H9 (cell line): ENCODE measurements at regions not wholly inside any gene's neighbourhood (a gene's known extent, or its start where the extent isn't known, plus 50 kb on each side); places are given as distances from the start of the nearest gene placed in this dataset.

Experiments
- DNase-seq: peaks from one replicate; pipeline ENCODE4 v3.0.0-alpha.2; 2017
- H2AFZ ChIP-seq: one replicate; pipeline ENCODE4 v1.6.1; 2013; ENCODE audit warnings: mild to moderate bottlenecking, low read length, control low read depth, moderate library complexity
- H2AK5ac ChIP-seq: 2 replicates; pipeline ENCODE4 v1.6.1; 2013; ENCODE audit warnings: low read length, control low read depth, mixed read lengths; ENCODE audit not compliant: insufficient read length
- H2BK120ac ChIP-seq: one replicate; pipeline ENCODE4 v1.6.1; 2013; ENCODE audit warnings: low read depth, mild to moderate bottlenecking, low read length, control low read depth, inconsistent platforms; ENCODE audit not compliant: poor library complexity, severe bottlenecking
- H2BK12ac ChIP-seq: 2 replicates; pipeline ENCODE4 v1.6.1; 2013; ENCODE audit warnings: low read length, control low read depth, mixed read lengths, low read depth; ENCODE audit not compliant: insufficient read length
- H2BK15ac ChIP-seq: 2 replicates; pipeline ENCODE4 v1.6.1; 2013; ENCODE audit warnings: low read depth, low read length, control low read depth
- H2BK20ac ChIP-seq: one replicate; pipeline ENCODE4 v1.6.1; 2013; ENCODE audit warnings: low read depth, mild to moderate bottlenecking, low read length, control low read depth, inconsistent platforms; ENCODE audit not compliant: poor library complexity, severe bottlenecking
- H2BK5ac ChIP-seq: 2 replicates; pipeline ENCODE4 v1.6.1; 2013; ENCODE audit warnings: low read length, control low read depth, mixed read lengths; ENCODE audit not compliant: insufficient read length
- H3K14ac ChIP-seq: 2 replicates; pipeline ENCODE4 v1.6.1; 2013; ENCODE audit warnings: low read length, control low read depth; ENCODE audit not compliant: insufficient read depth
- H3K18ac ChIP-seq: 2 replicates; pipeline ENCODE4 v1.6.1; 2013; ENCODE audit warnings: low read depth, mild to moderate bottlenecking, mixed read lengths, low read length, control low read depth; ENCODE audit not compliant: insufficient read length
- H3K23ac ChIP-seq: 2 replicates; pipeline ENCODE4 v1.6.1; 2013; ENCODE audit warnings: low read length, control low read depth, mixed read lengths, low read depth; ENCODE audit not compliant: insufficient read length
- H3K23me2 ChIP-seq: 2 replicates; pipeline ENCODE4 v1.6.1; 2013; ENCODE audit warnings: low read depth, mild to moderate bottlenecking, mixed read lengths, low read length, control low read depth; ENCODE audit not compliant: insufficient read length, poor library complexity, severe bottlenecking
- H3K27ac ChIP-seq: 2 replicates; pipeline ENCODE4 v1.5.1; 2013; ENCODE audit warnings: low read length, control low read depth, mixed read lengths, low read depth; ENCODE audit not compliant: insufficient read length
- H3K27me3 ChIP-seq: 2 replicates; pipeline ENCODE4 v1.6.1; 2013; ENCODE audit warnings: low read length, control low read depth, inconsistent platforms; ENCODE audit not compliant: insufficient read depth
- H3K4ac ChIP-seq: 2 replicates; pipeline ENCODE4 v1.6.1; 2013; ENCODE audit warnings: low read depth, mild to moderate bottlenecking, control low read depth, inconsistent platforms, low read length, moderate library complexity
- H3K4me1 ChIP-seq: 2 replicates; pipeline ENCODE4 v1.6.1; 2013; ENCODE audit warnings: low read length, control low read depth, inconsistent platforms; ENCODE audit not compliant: insufficient read depth
- H3K4me2 ChIP-seq: 2 replicates; pipeline ENCODE4 v1.6.1; 2013; ENCODE audit warnings: low read length, control low read depth, mixed read lengths; ENCODE audit not compliant: insufficient read length, insufficient read depth
- H3K56ac ChIP-seq: 2 replicates; pipeline ENCODE4 v1.6.1; 2013; ENCODE audit warnings: low read depth, mild to moderate bottlenecking, mixed read lengths, low read length, control low read depth; ENCODE audit not compliant: insufficient read length
- H3K79me1 ChIP-seq: 2 replicates; pipeline ENCODE4 v1.6.1; 2013; ENCODE audit warnings: low read depth, mild to moderate bottlenecking, moderate library complexity, low read length, control low read depth, inconsistent platforms; ENCODE audit not compliant: insufficient read depth, poor library complexity, severe bottlenecking
- H3K79me2 ChIP-seq: 2 replicates; pipeline ENCODE4 v1.6.1; 2013; ENCODE audit warnings: low read length, control low read depth, inconsistent platforms; ENCODE audit not compliant: insufficient read depth
- H3K9ac ChIP-seq: 2 replicates; pipeline ENCODE4 v1.6.1; 2013; ENCODE audit warnings: low read length, control low read depth, mixed read lengths; ENCODE audit not compliant: insufficient read length; ENCODE audit errors: extremely low read depth
- H3K9me3 ChIP-seq: one replicate; pipeline ENCODE4 v1.6.1; 2013; ENCODE audit warnings: low read depth, low read length, inconsistent platforms; ENCODE audit not compliant: control insufficient read depth
- H3T11ph ChIP-seq: one replicate; pipeline ENCODE4 v1.6.1; 2013; ENCODE audit warnings: mild to moderate bottlenecking, low read length, control low read depth, inconsistent platforms
- H4K20me1 ChIP-seq: one replicate; pipeline ENCODE4 v1.6.1; 2013; ENCODE audit not compliant: control insufficient read depth, insufficient read length, insufficient read depth
- H4K5ac ChIP-seq: 2 replicates; pipeline ENCODE4 v1.6.1; 2013; ENCODE audit warnings: low read depth, mild to moderate bottlenecking, mixed read lengths, low read length, control low read depth; ENCODE audit not compliant: insufficient read length
- H4K8ac ChIP-seq: replicated peaks from 2 replicates; pipeline ENCODE4 v1.6.1; 2013; ENCODE audit warnings: low read length, control low read depth, mixed read lengths, low read depth; ENCODE audit not compliant: insufficient read length
- H4K91ac ChIP-seq: 2 replicates; pipeline ENCODE4 v1.6.1; 2013; ENCODE audit warnings: low read depth, mild to moderate bottlenecking, moderate library complexity, mixed read lengths, low read length, control low read depth; ENCODE audit not compliant: insufficient read length
- H3K27ac Mint-ChIP-seq, 3 experiments: 2 replicates in 2 of 3; 3 replicates in 1 of 3; pipeline ENCODE4 v1.8.0; 2020 to 2021; ENCODE audit warnings: mixed read lengths in 3 of 3, mild to moderate bottlenecking in 1 of 3, moderate library complexity in 1 of 3
- H3K27me3 Mint-ChIP-seq: 2 replicates; pipeline ENCODE4 v1.8.0; 2021; ENCODE audit warnings: low read depth, mild to moderate bottlenecking, moderate library complexity, mixed read lengths
- H3K36me3 Mint-ChIP-seq, 3 experiments: 2 replicates in 2 of 3; 3 replicates in 1 of 3; pipeline ENCODE4 v1.8.0; 2020 to 2021; ENCODE audit warnings: low read depth in 3 of 3, mixed read lengths in 3 of 3; ENCODE audit not compliant: insufficient read depth in 1 of 3
- H3K4me1 Mint-ChIP-seq, 2 experiments: 2 replicates each; pipeline ENCODE4 v1.8.0; 2020; ENCODE audit warnings: mixed read lengths in 2 of 2
- H3K4me3 Mint-ChIP-seq, 2 experiments: 2 replicates in 1 of 2; 3 replicates in 1 of 2; pipeline ENCODE4 v1.8.0; 2020 to 2021; ENCODE audit warnings: mild to moderate bottlenecking in 2 of 2, mixed read lengths in 2 of 2, moderate library complexity in 1 of 2
- H3K9me3 Mint-ChIP-seq, 2 experiments: 2 replicates in 1 of 2; 3 replicates in 1 of 2; pipeline ENCODE4 v1.8.0; 2020; ENCODE audit warnings: mild to moderate bottlenecking in 2 of 2, mixed read lengths in 2 of 2, moderate library complexity in 1 of 2
- WGBS: extraction: QIAGEN DNeasy Blood & Tissue Kit; methylation state at CpG from one replicate; pipeline ENCODE4 v1.1.7; 2013; ENCODE audit warnings: missing lambda C conversion rate, low lambda C conversion rate, mixed read lengths; ENCODE audit not compliant: insufficient read length; ENCODE audit errors: extremely low coverage; 5-methylcytosine and 5-hydroxymethylcytosine counted together
- TF ChIP-seq, protein P1 (sequence below): fragments of 200-600 bp; sonication (generic); conservative IDR thresholded peaks from 3 replicates; pipeline ENCODE4 v1.8.0; 2021; ENCODE audit warnings: antibody characterized with exemption, mild to moderate bottlenecking

DNA sequence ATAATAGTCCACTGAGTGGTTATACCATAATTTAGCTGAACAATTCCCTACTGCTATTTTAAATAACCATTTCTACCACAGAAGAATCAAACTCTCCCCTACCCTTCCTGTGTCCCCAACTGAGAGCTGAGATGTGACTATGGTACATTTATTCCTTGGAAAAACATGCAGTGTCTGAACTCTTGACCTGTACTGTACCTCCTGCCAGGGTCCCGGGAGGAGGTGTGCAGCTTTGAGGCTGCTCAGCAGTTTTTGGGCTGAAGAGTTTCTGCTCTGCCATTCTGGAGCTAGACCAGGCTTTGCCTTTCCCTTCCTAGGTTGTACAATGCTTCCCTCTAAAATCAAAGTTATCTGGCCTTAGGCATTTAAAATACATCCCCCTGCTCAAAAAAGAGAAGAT lies 275.1 kb upstream of the SGK1 start:
- no peaks in the 10 kb centered on the region for H3K27me3 Mint-ChIP-seq
- Histone ChIP-seq H2BK120ac (no peak overlapping the region), H3K79me1 (no peaks in the 10 kb centered on the region), H3K23me2 (no peaks in the 10 kb centered on the region), H4K5ac (no peak overlapping the region), H3K4ac (no peak overlapping the region), H4K20me1 (no peaks in the 10 kb centered on the region), H2AK5ac (no peak overlapping the region), H3K4me1 (no peaks in the 10 kb centered on the region), H3K27me3 (no peaks in the 10 kb centered on the region), H2BK20ac (no peak overlapping the region), H3K27ac (no peak overlapping the region), H4K8ac (no peak overlapping the region), H3K9me3 (no peaks in the 10 kb centered on the region), H3K4me2 (no peak overlapping the region), H3K23ac (no peak overlapping the region), H2BK12ac (no peak overlapping the region), H2BK15ac (no peak overlapping the region), H3T11ph (no peak overlapping the region), H3K9ac (no peak overlapping the region), H3K79me2 (no peaks in the 10 kb centered on the region), H2AFZ (no peak overlapping the region), H4K91ac (no peak overlapping the region), H3K18ac (no peak overlapping the region), H2BK5ac (no peak overlapping the region), H3K14ac (no peak overlapping the region), H3K56ac (no peak overlapping the region)
- TF ChIP-seq, protein P1, sequence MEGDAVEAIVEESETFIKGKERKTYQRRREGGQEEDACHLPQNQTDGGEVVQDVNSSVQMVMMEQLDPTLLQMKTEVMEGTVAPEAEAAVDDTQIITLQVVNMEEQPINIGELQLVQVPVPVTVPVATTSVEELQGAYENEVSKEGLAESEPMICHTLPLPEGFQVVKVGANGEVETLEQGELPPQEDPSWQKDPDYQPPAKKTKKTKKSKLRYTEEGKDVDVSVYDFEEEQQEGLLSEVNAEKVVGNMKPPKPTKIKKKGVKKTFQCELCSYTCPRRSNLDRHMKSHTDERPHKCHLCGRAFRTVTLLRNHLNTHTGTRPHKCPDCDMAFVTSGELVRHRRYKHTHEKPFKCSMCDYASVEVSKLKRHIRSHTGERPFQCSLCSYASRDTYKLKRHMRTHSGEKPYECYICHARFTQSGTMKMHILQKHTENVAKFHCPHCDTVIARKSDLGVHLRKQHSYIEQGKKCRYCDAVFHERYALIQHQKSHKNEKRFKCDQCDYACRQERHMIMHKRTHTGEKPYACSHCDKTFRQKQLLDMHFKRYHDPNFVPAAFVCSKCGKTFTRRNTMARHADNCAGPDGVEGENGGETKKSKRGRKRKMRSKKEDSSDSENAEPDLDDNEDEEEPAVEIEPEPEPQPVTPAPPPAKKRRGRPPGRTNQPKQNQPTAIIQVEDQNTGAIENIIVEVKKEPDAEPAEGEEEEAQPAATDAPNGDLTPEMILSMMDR: no peak
- DNase-seq: no peak
- peaks cover 11 to 12% of the 10 kb centered on the region in 2 experiments for H3K4me1 Mint-ChIP-seq
- H3K4me3 Mint-ChIP-seq: no peak overlapping the region
- H3K9me3 Mint-ChIP-seq: no peaks in the 10 kb centered on the region
- no peaks in the 10 kb centered on the region for H3K36me3 Mint-ChIP-seq
- H3K27ac Mint-ChIP-seq: no peak overlapping the region
- no CpG with 5 or more reads among the region's 1 CpG for WGBS
